CD4-positive, alpha-beta T cell (primary cell): ENCODE measurements at regions not wholly inside any gene's neighbourhood (a gene's known extent, or its start where the extent isn't known, plus 50 kb on each side); places are given as distances from the start of the nearest gene placed in this dataset.

Experiments
- ATAC-seq: fragments of 200-7000 bp; cut with Tn5 transposase; one replicate; pipeline ENCODE4 v1.10.0; 2022; ENCODE audit warnings: mild to moderate bottlenecking; ENCODE audit not compliant: poor library complexity
- CTCF ChIA-PET: fragments of 350-600 bp; sonication (Branson Sonifier 250); formaldehyde crosslinking; loops from one replicate; lab custom pipeline; 2021; ENCODE audit warnings: antibody characterized with exemption, inconsistent platforms; lab: Charles Lee
- POLR2A ChIA-PET: fragments of 350-600 bp; sonication (Branson Sonifier 250); formaldehyde crosslinking; loops from one replicate; lab custom pipeline; 2021; ENCODE audit warnings: antibody characterized with exemption, inconsistent platforms; lab: Charles Lee
- DNase-seq, 14 experiments: peaks; one replicate each; pipeline ENCODE4 v3.0.0-alpha.2; 2013 to 2020; ENCODE audit warnings: mixed read lengths in 2 of 14
- H3K27ac ChIP-seq, 2 donors: one replicate each; pipeline versions ENCODE4 v1.5.1 to v1.7.0; 2013; ENCODE audit warnings: low read length in 2 of 2, low read depth in 1 of 2, mild to moderate bottlenecking in 1 of 2
- H3K27me3 ChIP-seq, 2 experiments: 1 replicate in 1 of 2; 2 replicates in 1 of 2; pipeline versions ENCODE4 v1.6.1 to v1.7.0; 2013; ENCODE audit warnings: low read length in 2 of 2, control low read depth in 1 of 2, mild to moderate bottlenecking in 1 of 2, moderate library complexity in 1 of 2; ENCODE audit not compliant: insufficient read depth in 2 of 2, control insufficient read depth in 1 of 2
- H3K36me3 ChIP-seq: one replicate; pipeline ENCODE4 v1.6.1; 2013; ENCODE audit warnings: low read length, control low read depth; ENCODE audit not compliant: insufficient read depth
- H3K4me1 ChIP-seq: one replicate; pipeline ENCODE4 v1.6.1; 2013; ENCODE audit warnings: low read length, control low read depth; ENCODE audit not compliant: insufficient read depth
- H3K4me3 ChIP-seq: one replicate; pipeline ENCODE4 v1.5.1; 2013; ENCODE audit warnings: mild to moderate bottlenecking, low read length, moderate library complexity
- H3K9me3 ChIP-seq, 2 experiments: 1 replicate in 1 of 2; 2 replicates in 1 of 2; pipeline versions ENCODE4 v1.6.1 to v1.7.0; 2013; ENCODE audit warnings: low read length in 2 of 2, mild to moderate bottlenecking in 2 of 2, control low read depth in 1 of 2, moderate library complexity in 1 of 2; ENCODE audit not compliant: control insufficient read depth in 1 of 2, insufficient read depth in 1 of 2
- H3K27ac Mint-ChIP-seq: one replicate; pipeline ENCODE4 v1.8.0; 2020; ENCODE audit warnings: mixed read lengths
- H3K27me3 Mint-ChIP-seq: one replicate; pipeline ENCODE4 v1.8.0; 2021; ENCODE audit warnings: mixed read lengths
- H3K36me3 Mint-ChIP-seq: one replicate; pipeline ENCODE4 v1.8.0; 2021; ENCODE audit warnings: low read depth, mixed read lengths
- H3K4me1 Mint-ChIP-seq: one replicate; pipeline ENCODE4 v1.8.0; 2021; ENCODE audit warnings: low read depth, mixed read lengths
- H3K4me3 Mint-ChIP-seq: one replicate; pipeline ENCODE4 v1.8.0; 2020; ENCODE audit warnings: mild to moderate bottlenecking, mixed read lengths
- H3K9me3 Mint-ChIP-seq: one replicate; pipeline ENCODE4 v1.8.0; 2020; ENCODE audit warnings: mixed read lengths
- CTCF ChIP-seq: fragments of 200-600 bp; IDR thresholded peaks from one replicate; pipeline ENCODE4 v1.8.0; 2022; ENCODE audit warnings: antibody characterized with exemption, mild to moderate bottlenecking
- intact Hi-C, 2 experiments: fragments of 100-400 bp; cut with DNase I in 1 of 2; cut with micrococcal nuclease in 1 of 2; formaldehyde crosslinking; loops; one replicate each; pipeline versions ENCODE4 v1.15.1 to v1.9.0; 2023 to 2025; cut with DNase I, micrococcal nuclease

DNA sequence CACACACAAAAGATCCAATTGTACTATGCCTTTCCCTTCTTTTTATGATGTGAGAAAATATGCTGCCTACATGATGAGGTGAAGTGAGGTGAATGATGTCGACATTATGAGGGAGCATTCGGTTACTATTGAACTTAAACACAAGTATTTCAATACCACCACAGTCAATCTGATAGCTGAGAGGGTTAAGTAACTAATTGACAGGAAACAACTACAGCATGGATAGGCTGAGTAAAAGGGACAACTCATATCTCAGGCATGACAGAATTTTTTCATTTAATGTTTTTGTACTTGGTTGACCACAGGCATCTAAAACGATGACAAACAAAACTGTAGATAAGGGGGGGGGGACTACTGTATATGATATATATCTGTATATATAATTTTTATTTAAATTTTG lies 488.9 kb downstream of the SH2D4B start:
- no peak overlapping the region for H3K4me3 Mint-ChIP-seq
- no peaks in the 10 kb centered on the region for H3K36me3 ChIP-seq
- DNase-seq (no peak), ATAC-seq (no peak)
- H3K4me3 ChIP-seq: no peak overlapping the region
- intact Hi-C loops: no loop called here
- ChIA-PET POLR2A (no interaction called here), CTCF (no interaction called here)
- no peaks in the 10 kb centered on the region for H3K4me1 Mint-ChIP-seq
- peaks cover 14% of the 10 kb centered on the region for H3K27me3 Mint-ChIP-seq
- H3K9me3 ChIP-seq: no peaks in the 10 kb centered on the region
- H3K27me3 ChIP-seq: no peaks in the 10 kb centered on the region
- H3K9me3 Mint-ChIP-seq: no peaks in the 10 kb centered on the region
- no peaks in the 10 kb centered on the region for H3K4me1 ChIP-seq
- no peak overlapping the region for H3K27ac Mint-ChIP-seq
- TF ChIP-seq CTCF: no peak
- H3K27ac ChIP-seq: no peak overlapping the region
- H3K36me3 Mint-ChIP-seq: no peaks in the 10 kb centered on the region

DNA sequence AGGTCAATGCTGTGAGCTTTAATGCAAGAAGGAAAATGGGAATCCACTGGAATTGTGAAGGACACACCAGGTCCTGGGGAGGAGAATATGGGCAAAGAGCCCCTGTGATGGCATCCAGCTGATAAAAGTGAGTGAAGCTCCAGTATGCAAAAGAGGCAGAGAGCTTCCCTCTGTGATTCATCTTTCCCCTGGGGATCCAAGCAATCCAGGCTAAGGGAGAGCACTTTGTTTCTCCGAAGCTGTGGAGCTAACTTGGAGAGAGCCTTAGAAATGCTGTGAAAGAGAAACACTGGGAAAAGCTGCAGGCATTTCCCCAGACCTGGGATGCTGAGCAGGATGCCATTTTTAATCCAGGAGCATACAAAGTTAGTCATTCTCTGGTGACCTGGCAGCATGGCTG lies 489.5 kb downstream of the SH2D4B start:
- Histone ChIP-seq H3K27ac (no peak overlapping the region), H3K4me1 (no peaks in the 10 kb centered on the region), H3K4me3 (no peak overlapping the region), H3K36me3 (no peaks in the 10 kb centered on the region), H3K9me3 (no peaks in the 10 kb centered on the region), H3K27me3 (no peaks in the 10 kb centered on the region)
- Mint-ChIP-seq H3K27ac (no peak overlapping the region), H3K9me3 (no peaks in the 10 kb centered on the region), H3K27me3 (peaks cover 14% of the 10 kb centered on the region), H3K36me3 (no peaks in the 10 kb centered on the region), H3K4me3 (no peak overlapping the region), H3K4me1 (no peaks in the 10 kb centered on the region)
- ATAC-seq (no peak), DNase-seq (no peak)
- intact Hi-C loops: no loop called here
- no peak for TF ChIP-seq CTCF
- POLR2A ChIA-PET: no interaction called here
- CTCF ChIA-PET: no interaction called here

- Histone ChIP-seq H3K27ac (no peak overlapping the region), H3K4me3 (no peak overlapping the region), H3K36me3 (no peaks in the 10 kb centered on the region), H3K9me3 (no peaks in the 10 kb centered on the region), H3K4me1 (no peaks in the 10 kb centered on the region), H3K27me3 (no peaks in the 10 kb centered on the region)
- CTCF ChIA-PET: no interaction called here
- intact Hi-C loops: no loop called here
- H3K27ac Mint-ChIP-seq: no peak overlapping the region
- H3K36me3 Mint-ChIP-seq: no peaks in the 10 kb centered on the region
- H3K4me1 Mint-ChIP-seq: no peaks in the 10 kb centered on the region
- ATAC-seq (no peak), DNase-seq (no peak)
- H3K27me3 Mint-ChIP-seq: peaks cover 12% of the 10 kb centered on the region
- no peak for TF ChIP-seq CTCF
- no peaks in the 10 kb centered on the region for H3K9me3 Mint-ChIP-seq
- H3K4me3 Mint-ChIP-seq: no peak overlapping the region
- POLR2A ChIA-PET: no interaction called here
Observed at GRCh38 chr10:81027706-81028105, 490.0 kb downstream of the SH2D4B start.
